HG03565 (cell line): ENCODE measurements at regions not wholly inside any gene's neighbourhood (a gene's known extent, or its start where the extent isn't known, plus 50 kb on each side); places are given as distances from the start of the nearest gene placed in this dataset.

Source experiments
- ATAC-seq: cut with Tn5 transposase; IDR thresholded peaks from one replicate; pipeline ENCODE4 v1.9.1; 2021; ENCODE audit warnings: mild to moderate bottlenecking, moderate library complexity; ENCODE audit not compliant: unreplicated experiment

DNA sequence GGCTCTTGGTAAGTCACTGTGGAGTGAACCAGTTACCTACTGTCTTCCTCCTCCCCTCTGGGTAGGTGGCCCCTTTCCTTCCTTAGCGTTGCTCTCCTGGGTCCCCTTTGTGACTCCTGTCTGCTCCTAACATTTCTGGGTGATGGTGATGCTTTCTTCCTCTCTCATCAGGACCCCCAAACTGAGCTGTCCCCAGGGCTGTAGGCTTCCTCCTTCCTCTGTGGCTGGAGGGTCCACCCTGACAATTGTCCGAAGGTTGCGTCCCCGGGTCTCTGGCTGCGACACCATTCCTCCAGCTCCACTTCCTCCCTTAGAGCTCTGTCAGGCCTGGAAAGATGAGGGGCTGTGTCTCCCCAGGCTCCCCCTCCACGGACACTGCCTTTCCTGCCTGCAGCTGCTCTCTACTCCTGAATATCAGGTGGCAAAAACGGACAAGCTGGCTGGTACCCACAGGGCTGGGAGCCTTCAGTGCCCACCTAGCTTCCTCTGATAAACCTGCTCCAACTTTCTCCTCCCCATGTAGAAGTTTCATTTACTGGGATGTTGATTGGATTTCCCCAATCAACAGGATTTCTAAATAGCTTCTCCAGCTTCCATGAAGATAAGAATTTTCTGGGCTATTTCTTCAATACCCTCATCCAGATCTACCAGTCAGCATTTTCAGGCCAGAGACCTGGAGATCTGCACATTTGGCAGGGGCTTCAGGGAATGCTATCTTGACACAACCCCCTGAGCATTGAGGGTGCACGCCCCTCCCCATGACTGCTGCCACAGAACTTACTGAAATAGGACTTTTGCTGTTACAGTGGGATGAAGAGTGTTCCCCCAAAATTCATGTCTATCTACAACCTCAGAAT is 506.5 kb downstream of the TCERG1L start:
- no peak for ATAC-seq

DNA sequence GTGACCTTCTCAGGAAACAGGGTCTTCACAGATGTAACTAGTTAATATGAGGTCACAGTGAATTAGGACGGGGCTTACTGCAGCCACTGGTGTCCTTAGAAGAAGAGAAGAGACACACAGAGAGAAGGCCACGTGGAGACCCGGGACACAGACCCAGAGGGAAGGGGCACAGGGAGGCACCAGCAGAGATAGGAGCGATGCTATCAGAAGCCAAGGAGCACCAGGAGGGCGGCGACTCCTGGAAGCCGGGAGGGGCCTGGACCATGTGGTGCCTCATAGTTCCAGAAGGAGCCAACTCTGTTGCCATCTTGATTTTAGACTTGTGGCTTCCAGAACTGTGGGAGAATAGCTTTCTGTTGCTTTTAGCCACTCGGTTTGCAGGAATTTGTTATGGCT is 505.9 kb downstream of the TCERG1L start:
- no peak for ATAC-seq

DNA sequence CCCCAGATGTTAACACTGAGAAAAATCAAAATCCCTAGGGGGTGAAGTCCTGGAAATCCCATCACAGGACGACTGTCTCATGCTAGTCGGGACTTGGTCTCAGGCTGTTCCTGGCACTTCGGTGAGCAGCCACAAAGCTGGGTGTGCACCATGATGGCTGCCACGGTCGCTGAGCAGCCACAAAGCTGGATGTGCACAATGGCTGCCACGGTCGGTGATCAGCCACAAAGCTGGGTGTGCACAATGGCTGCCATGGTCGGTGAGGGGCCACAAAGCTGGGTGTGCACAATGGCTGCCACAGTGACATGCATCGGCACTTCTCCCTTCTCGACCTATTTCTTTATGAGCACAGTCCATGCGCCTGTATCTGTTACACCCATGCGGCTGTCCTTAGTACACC is 505.1 kb downstream of the TCERG1L start:
- no peak for ATAC-seq

DNA sequence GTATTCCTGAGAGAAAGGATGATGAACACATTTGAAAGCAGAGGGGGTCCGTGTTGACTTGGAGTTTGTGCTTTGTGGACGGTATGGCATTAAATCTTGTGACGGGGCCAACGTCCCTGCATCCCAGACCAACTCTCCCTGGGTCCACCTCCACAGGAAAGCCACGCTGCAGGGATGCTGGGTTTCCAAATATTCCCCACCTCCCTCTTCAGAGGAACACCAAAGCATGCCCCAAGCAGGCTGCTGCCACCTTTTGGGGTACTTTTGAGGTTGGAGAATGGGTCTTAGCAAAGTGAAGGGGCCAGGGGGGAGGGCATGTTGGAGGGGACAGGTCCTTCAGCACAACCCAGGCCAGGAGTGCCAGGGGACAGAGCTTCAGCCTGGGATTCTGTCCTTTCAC is 504.4 kb downstream of the TCERG1L start:
- no peak for ATAC-seq

DNA sequence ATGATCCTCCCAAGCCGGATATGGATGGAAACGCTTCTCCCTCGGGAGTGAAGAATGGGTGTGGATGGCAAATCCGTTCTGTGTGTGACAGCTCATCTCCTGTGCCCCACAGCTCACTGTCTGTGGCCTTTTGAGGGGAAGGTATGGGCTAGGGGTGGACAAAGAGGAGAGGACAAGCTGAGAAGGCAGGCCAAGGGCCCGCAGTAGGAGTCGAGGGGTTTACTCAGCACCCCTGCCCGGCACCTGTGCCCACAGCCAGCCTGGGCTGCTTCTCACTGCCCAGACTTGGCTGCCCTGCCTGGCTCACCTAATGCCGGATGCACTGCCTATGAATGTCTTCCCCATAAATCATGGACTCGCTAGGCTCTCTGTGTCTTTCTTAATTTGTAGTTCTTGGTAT is 503.8 kb downstream of the TCERG1L start:
- ATAC-seq, result no peak

DNA sequence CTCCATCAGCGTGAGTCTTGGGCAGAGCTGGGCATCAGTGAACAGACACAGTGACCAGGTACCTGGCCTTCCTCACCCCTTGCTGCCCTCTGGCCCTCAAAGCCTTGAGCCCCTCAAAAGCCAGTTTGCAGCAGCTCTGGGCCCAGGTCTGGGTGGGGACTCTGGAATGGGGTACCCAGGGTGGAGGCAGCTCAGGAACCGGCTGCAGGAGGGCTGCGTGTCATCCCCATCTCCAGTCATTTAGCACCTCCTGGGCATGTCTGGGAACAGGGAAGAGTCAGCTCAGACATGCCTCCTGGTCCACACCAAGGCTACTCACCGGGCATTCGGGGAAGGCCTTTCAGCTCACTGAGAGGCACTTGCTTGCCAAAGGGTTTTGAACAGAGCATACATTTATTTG is 503.3 kb downstream of the TCERG1L start:
- no peak for ATAC-seq

DNA sequence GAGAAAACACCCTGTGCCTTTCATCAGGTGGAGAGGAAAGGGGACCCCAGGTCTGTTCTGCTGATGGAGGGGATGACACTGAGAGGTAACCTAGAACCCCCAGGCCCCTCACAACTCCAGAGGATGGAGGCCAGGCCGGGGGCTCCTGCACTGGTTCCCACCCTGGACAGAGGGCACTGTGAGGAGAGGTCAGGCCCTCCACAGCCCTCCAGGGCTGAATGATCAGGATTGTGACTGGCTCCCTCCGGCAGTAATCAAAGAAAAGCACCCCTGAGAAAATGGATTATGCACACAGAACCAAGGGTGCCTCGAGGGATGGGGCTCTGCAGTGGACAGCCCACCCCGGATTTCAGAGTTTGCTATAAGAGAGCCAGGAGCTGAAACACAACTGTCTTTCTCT is 502.8 kb downstream of the TCERG1L start:
- ATAC-seq, result no peak

DNA sequence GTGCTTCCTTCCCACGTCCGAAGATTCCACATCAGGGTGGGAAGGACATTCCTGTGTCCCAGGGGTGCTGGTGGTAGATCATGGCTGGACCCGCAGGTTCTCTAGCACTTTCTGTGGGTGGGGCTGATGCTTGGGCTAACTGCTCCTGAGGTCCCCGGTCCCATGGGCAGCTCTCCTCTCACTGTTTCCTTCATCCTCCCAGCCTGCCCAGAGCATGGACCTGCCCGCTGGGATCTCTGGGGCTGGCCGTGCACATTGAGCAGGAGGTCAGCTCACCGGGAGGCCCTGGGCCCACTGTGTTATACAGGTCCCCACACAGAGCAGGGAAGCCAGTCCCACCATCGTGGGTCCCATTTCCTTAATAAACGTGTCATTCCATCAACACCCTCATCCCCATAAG is 502.3 kb downstream of the TCERG1L start:
- ATAC-seq, result no peak

DNA sequence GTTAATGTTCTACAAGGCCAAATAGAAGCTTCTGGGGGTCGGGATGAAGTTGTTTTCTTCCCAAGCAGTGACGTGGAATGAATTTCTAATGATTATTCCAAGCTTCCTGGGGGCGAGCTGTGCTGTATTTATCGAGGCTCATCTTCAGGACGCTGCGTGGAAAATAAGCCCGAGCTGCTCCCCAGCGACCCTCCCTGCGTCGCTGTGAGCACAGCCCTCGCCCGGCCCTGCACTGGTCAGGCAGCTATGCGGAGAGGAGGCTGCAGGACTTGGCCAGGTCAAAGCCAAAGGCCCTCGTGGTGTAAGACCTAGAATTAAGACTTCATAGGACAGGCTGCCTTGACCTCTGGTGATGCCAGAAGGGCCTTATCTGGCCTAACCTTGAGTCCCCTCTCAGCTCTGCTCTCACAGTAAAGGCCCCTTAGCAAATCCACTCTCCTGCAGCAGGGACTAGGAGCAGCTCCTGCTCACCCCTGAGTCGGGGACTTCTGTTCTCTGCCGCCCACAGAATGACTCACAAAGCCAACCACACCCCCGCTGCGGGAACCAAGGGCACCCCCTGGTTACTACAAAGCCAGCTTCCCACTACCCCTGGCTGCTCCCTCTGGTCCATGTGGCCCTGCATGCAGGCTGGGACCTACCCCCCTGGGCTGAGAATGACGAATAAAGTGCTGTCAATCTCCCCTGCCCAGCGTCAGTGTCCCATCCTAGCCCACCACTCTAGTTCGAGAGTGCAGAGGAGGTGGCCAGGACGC is 501.6 kb downstream of the TCERG1L start:
- ATAC-seq, result no peak

DNA sequence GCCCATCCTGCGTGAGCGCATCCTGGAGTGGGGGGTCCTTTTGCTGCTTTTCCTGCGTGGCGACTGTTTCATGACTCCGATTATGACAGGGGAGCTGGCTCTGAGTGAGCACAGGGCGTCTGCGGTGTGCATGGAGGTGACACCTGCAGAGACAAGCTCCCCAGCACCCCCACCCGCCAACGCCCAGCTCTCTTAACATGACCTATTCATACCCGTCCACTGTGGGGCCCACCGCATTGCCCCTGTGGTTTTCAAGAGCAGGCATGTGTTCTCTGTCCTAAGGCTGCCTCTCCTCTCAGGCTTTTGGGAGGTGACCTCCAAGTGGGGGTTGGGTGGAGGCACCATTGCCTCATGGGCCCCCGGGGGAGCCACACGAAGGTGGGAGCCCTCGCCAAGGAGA is 500.7 kb downstream of the TCERG1L start:
- no peak for ATAC-seq

DNA sequence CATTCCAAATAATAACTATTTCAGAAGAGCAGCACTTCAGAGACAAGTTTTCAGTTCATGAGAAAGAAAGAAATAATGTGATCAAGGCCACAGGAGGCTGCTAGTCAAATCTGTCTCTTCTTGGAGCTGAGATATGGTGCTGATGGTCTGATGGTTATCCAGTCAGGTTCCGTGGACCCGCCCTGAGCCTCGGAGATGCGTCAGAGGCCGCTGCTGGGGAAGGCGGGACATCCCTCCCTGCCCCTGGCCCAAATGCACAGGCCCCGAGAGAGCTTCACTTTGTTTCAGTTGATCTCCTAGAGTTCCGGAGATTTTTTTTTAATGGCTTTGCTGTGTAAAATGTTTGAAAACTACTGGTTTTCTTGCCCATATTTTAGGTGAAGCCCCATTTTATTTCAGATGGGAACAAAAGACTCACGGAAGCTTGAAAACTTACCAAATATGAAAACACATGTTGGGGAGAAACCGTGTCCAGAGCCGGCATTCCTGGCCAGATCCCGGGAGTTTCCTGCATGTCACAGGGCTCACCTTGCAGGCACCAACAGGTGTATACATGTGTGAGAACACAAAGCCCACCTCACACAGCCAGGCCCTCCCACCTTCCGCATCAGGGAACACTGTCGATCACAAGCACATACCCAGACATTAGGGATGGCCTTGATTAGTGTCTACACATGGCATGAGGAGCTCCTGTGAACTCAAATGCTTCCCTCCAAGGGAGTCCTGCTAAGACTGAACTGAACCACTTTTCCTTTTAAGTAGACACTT is 499.0 kb downstream of the TCERG1L start:
- ATAC-seq, result no peak

DNA sequence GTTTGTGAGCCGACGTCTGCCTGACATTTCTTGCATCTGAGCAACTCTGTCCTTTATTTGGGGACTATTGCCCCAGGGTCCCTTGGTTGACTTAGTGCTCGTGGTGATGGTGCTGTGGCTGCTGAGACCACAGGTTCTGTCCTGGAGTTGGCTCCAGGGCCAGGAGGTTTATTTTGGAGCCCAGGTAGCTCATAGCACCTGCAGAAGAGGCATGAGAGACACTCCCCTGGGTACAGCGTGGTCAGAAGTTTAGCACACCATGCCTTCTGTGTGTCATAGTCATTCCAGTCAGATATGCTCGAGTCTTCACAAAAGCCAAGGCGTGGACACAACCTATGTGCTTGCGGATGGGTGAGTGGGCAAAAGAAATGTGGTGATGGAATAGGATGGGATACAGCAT is 496.9 kb downstream of the TCERG1L start:
- no peak for ATAC-seq

DNA sequence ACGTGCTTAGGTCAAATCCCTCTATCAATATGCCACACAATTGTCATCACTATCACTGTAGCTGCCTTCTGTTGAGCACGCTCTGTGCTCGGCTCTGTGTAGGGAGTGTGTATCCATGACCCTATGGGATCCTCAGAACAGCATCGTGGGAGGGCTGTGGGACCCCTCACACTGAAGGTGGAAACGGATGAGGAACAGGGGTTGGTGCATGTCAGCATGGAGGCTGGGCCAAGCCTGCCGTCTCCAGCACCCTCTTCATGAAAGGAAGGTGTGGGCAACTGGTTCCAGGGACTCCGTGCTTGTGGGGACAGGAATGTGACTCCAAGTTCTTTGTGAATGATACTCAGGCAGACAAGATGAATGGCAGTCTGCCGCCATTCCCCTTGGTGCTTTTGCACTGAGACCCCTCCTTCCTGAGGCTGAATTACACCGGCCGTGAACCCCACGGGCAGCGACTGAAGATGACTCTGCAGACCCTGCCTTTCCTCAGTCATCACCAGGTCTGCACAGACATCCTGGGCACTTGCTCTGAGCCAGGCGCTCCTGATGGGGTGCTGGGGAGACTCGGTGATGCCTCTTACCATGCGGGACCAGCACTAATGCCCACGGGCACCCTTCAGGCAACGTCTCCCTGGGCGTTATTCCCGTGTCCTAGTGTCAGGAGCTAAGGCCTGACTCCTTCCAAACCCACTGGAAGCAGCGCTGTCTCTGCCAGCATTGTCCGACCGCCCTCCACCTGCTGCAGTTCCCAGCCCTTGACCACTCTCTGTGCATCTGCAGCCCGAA is 495.2 kb downstream of the TCERG1L start:
- no peak for ATAC-seq

DNA sequence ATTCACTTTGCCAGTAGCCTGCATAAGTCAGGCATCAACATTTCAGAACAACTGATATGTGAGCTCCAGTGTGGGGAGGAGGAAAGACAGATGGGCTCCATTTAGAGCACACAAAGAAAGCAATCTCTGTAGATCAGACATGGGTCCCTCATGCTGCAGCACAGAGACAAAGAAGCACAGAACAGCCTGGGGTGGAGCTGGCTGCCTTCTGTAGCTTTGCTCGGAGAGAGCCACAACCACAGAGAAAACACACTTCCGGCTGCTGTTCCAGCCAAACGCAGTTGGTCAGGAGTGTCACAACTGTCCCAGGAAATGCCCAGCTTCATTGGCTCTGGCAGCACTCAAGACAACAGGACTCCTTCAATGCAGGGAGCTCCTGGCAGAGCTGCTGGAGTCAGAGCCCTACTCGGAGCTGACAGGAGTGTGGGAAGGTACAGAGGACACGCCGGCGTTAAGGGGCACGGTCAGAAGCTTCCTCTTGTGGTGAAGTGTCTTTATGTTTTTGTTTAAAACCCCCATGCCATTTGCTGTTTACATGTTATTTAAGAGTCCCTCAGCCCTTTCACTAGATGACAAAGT is 494.4 kb downstream of the TCERG1L start:
- no peak for ATAC-seq

DNA sequence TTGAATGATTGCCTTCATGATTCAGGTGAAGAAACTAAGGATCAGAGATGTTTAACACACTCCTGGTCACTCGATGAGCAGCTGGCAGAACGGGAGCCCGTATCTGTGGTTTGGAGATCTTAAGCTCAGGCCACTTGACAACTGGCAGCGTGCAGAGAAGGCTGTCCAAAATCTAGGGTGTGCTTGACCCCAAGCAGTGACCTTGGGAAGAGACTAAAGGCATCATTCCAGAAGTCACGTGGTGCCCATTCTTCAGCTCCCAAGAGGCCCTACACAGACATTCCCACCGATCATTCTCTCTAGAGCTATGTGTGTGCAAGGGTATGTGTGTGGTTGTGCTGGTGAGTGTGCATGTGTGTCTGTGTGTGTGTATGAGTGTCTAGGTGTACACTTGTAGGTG is 493.8 kb downstream of the TCERG1L start:
- ATAC-seq, result no peak

DNA sequence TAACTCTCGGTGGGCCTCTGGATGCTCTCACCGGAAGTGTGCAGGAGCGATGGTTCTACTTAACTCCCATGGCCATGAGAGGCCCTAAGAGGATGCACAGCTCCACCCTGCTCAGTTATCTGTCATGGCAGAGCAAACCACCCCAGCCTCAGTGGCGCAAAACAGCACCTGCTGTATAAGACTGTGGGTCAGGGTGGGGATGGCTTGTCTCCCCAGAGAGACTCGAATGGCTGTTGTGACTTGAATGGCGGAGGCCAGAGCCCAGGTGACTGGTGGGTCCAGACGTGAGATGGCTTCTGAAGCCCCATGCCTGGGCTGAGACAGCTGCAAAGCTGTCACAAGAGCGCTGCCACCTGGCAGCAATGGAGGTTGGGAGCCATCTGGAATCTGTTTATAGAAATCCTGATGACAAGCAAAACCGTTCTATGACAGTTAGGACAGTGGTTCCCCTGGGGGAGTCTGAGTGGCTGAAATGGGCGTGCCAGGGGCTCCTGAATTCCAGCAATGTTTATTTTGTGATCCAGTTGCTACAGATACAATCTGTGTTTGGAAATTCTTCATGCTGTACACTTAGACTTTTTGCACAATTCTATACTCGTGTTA is 490.5 kb downstream of the TCERG1L start:
- no peak for ATAC-seq

DNA sequence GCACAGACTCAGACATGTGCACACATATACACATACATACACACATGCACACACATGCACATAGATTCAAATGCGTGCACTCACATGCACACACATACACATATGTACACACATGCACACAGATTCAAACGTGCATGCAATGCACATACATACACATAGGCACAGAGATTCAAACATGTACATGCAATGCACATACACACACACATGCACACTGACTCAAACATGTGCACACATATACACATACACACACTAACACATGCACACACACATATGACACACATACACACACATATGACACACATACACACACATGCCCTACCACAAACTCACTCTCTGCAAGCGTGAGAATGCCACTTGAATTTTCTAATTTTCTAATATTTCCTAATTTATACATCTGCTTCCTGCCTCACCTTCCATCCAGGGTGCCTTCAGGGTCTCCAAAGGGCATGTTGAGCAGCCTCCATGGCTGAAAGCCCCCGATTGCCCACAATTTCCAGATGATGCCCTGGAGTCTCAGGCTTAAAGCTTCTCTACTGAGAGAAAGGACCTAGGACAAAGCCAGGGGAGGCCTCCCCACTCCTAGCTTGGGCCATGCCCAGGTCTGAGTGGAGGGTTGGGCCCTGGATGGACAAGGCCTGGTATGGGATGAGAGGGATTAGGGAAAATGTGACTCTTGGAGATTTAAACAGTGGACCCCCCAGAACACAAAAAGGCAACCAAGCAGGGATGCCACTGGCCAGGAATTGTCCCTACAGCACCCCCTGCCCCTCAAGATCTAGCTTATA is 487.1 kb downstream of the TCERG1L start:
- ATAC-seq, result no peak

DNA sequence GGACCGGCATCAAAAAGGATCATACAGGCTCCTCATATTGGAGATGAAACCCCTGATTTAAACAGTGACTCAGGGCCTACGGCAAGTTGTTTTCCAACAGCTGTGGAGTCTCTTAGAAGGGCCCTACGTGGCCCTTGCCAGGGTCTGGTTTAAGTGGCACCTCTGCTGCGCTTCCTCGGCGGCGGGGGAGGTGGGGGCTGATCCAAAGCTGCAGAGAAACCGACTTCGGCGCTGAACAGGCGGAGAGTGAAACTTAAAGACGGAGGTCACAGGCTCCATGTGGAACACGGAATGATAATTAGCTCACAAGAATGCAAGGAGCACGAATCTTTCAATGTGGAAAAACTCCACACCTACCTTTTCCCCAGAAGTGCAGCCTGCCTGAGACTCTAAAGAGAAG is 477.9 kb downstream of the TCERG1L start:
- no peak for ATAC-seq

DNA sequence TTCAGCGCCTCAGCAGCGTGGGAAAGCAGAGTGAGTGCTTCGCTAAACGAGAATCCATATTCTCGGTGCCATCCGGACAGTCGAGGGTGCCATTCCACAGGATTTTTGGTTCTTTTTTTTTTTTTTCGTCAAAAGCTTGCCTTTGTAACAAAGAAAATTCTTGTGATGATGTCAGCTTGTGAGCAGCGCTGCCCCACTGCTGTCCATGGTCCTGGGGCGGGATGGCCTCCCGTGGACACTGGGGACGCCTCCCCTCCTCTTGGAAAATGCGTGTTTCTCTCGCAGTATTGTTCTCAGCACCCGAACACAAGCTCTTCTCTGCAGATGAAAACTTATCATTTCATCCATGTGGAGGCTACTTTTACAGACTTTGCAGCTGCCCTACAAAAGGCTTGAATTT is 477.4 kb downstream of the TCERG1L start:
- ATAC-seq, result no peak
